ENCODE measurements at regions not wholly inside any gene's neighbourhood (a gene's known extent, or its start where the extent isn't known, plus 50 kb on each side); places are given as distances from the start of the nearest gene placed in this dataset.

GRCh38 chr16:52650789-52651188 is 103.8 kb upstream of the TOX3 start:
- TF ChIP-seq ZSCAN29 (IDR thresholded peaks at IDR 0.05) = no peak
- TF ChIP-seq CTCF (IDR thresholded peaks at IDR 0.05 in 2 of 3, conservative IDR thresholded peaks at IDR 0.05 in 1 of 3; ENCODE audit: insufficient read depth in 2 of 3, low read depth in 1 of 3, low read length in 3 of 3) = no peak
- no peak for TF ChIP-seq KLF10 (CRISPR knock-in tag; IDR thresholded peaks at IDR 0.05)
- no peak for TF ChIP-seq USF2 (CRISPR knock-in tag; IDR thresholded peaks at IDR 0.05)
- TF ChIP-seq FOXM1 (IDR thresholded peaks at IDR 0.05; ENCODE audit: low read depth) = no peak
- TF ChIP-seq FOXM1 (CRISPR knock-in tag; IDR thresholded peaks at IDR 0.05; ENCODE audit: low read depth) = no peak
- TF ChIP-seq LEF1 (IDR thresholded peaks at IDR 0.05) = no peak
- TF ChIP-seq ZFP30 (CRISPR knock-in tag; IDR thresholded peaks at IDR 0.05; ENCODE audit: borderline replicate concordance) = no peak
- TF ChIP-seq REST (IDR thresholded peaks at IDR 0.05; ENCODE audit: borderline replicate concordance) = no peak
- TF ChIP-seq REST (CRISPR knock-in tag; IDR thresholded peaks at IDR 0.05; ENCODE audit: low read depth) = no peak
- TF ChIP-seq SMARCE1 (IDR thresholded peaks at IDR 0.05) = no peak
- no peak for TF ChIP-seq AFF4 (CRISPR knock-in tag; IDR thresholded peaks at IDR 0.05)
- no peak for TF ChIP-seq SP1 (CRISPR knock-in tag; IDR thresholded peaks at IDR 0.05)
- no peak for TF ChIP-seq MLLT1 (IDR thresholded peaks at IDR 0.05)
- no peak for TF ChIP-seq ZNF174 (CRISPR knock-in tag; IDR thresholded peaks at IDR 0.05)
